C4-2B (cell line): ENCODE measurements at regions not wholly inside any gene's neighbourhood (a gene's known extent, or its start where the extent isn't known, plus 50 kb on each side); places are given as distances from the start of the nearest gene placed in this dataset.

ENCODE experiments used
- ZFX ChIP-seq: fragments of 450-650 bp; IDR thresholded peaks from 2 replicates; pipeline ENCODE4 v1.6.1; 2017
- TF ChIP-seq, protein P1 (sequence below): fragments of 450-650 bp; conservative IDR thresholded peaks from 2 replicates; pipeline ENCODE4 v1.5.1; 2017; ENCODE audit warnings: mild to moderate bottlenecking

DNA sequence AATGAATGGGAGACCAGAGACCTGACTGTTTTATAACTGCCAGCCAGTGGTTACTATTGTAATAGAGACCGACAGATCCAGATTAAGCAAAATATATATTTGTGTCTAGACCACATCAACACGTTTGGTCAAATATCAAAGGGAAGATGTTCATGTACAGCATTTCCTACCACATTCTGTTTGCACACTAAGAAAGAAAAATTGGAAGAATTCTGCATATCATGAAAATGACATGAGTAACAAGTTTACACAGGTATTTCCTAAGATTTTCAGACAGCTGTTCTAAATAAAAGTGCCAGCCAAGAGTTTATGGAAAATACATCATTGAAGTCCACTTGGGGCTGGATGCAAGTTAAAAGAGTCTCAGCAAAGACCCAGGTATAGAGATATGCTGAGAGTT lies 145.5 kb upstream of the ANO3 start:
- TF ChIP-seq, protein P1, sequence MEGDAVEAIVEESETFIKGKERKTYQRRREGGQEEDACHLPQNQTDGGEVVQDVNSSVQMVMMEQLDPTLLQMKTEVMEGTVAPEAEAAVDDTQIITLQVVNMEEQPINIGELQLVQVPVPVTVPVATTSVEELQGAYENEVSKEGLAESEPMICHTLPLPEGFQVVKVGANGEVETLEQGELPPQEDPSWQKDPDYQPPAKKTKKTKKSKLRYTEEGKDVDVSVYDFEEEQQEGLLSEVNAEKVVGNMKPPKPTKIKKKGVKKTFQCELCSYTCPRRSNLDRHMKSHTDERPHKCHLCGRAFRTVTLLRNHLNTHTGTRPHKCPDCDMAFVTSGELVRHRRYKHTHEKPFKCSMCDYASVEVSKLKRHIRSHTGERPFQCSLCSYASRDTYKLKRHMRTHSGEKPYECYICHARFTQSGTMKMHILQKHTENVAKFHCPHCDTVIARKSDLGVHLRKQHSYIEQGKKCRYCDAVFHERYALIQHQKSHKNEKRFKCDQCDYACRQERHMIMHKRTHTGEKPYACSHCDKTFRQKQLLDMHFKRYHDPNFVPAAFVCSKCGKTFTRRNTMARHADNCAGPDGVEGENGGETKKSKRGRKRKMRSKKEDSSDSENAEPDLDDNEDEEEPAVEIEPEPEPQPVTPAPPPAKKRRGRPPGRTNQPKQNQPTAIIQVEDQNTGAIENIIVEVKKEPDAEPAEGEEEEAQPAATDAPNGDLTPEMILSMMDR: no peak
- TF ChIP-seq ZFX: no peak
